H1 (cell line): ENCODE measurements at regions not wholly inside any gene's neighbourhood (a gene's known extent, or its start where the extent isn't known, plus 50 kb on each side); places are given as distances from the start of the nearest gene placed in this dataset.

Source experiments
- ATF2 ChIP-seq: IDR thresholded peaks from 2 replicates; pipeline ENCODE4 v1.6.1; 2012; ENCODE audit warnings: low read length, inconsistent platforms
- TEAD4 ChIP-seq: IDR thresholded peaks from 2 replicates; pipeline ENCODE4 v1.6.1; 2012; ENCODE audit warnings: low read depth, low read length, inconsistent platforms, mixed read lengths

DNA sequence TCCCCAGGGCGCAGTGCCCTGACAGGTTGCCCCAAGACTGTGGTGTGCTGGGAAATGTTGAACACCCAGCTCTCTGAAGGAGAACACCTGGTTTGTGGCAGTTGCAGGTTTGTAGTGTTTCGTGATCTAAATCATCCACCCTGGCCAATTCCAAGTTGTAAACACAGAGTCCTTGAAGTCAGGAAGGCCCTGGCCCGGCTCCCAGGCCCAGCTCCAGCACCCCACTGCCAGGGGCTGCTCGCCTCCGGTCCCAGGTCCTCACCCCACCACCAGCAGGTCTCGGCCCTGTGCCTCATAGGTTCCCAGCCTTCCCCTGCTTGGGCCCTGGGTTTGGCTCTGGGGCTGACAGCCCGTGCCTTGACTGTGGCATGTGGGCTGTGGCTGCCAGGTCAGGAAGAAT, 121.4 kb upstream of the MLN start (continued):
- TF ChIP-seq ATF2 (no peak), TEAD4 (no peak)
